Stomach (tissue), 4 donors: ENCODE measurements at regions not wholly inside any gene's neighbourhood (a gene's known extent, or its start where the extent isn't known, plus 50 kb on each side); places are given as distances from the start of the nearest gene placed in this dataset.

Experiments used
- CTCF ChIP-seq, 7 experiments: fragments of 450-650 bp in 4 of 7; fragments of 200-600 bp in 3 of 7; sonication (generic) in 3 of 7; IDR thresholded peaks; one replicate each; pipeline ENCODE4 v1.5.1; 2016 to 2019; ENCODE audit warnings: antibody characterized with exemption in 7 of 7, control low read depth in 2 of 7, mild to moderate bottlenecking in 1 of 7
- POLR2AphosphoS5 ChIP-seq, 3 donors: sonication (generic); formaldehyde crosslinking; IDR thresholded peaks; one replicate each; pipeline ENCODE4 v1.6.1; 2016; ENCODE audit warnings: antibody characterized with exemption in 3 of 3

- no peak for TF ChIP-seq CTCF (IDR thresholded peaks at IDR 0.05)
- TF ChIP-seq POLR2AphosphoS5 (IDR thresholded peaks at IDR 0.05), result no peak
These were observed 1915.8 kb upstream of the CDH6 start for GRCh38 chr5:29277642-29278041.
